HPDE6-E6E7 (cell line): ENCODE measurements at regions not wholly inside any gene's neighbourhood (a gene's known extent, or its start where the extent isn't known, plus 50 kb on each side); places are given as distances from the start of the nearest gene placed in this dataset.
"Not testable (repeated sequence)": the region's sequence is repeated elsewhere in the genome, so short reads cannot be mapped to it uniquely, and the experiment has no call there.

Experiments
- DNase-seq: peaks from one replicate; pipeline ENCODE4 v3.0.0; 2011; ENCODE audit warnings: missing footprints; ENCODE audit errors: extremely low spot score

- DNase-seq, result not testable (repeated sequence)
Measured at GRCh38 chr4:11054937-11055336, 370.4 kb upstream of the CLNK start.

GRCh38 chr4:11053601-11054220, 369.1 kb upstream of the CLNK start:
- no peak for DNase-seq

DNA sequence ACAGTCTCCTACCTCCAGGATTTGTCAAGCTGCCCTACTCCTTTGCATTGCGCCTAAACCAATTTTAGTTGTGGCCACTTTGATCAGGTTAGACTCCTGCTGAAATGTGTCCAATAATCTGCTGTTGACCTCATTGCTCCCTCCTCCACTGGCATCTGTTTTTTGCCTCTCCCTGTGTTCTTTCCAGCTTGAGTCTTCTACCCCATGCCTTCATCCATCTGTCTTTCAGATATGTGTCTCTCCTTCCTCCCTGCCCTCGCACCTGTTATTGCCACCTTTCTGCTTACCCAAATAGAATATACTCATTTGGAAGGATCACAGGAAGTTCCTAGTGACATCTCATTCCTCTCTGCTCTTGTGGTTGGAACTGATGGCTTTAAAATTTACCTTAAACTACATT, 366.6 kb upstream of the CLNK start:
- no peak for DNase-seq

DNA sequence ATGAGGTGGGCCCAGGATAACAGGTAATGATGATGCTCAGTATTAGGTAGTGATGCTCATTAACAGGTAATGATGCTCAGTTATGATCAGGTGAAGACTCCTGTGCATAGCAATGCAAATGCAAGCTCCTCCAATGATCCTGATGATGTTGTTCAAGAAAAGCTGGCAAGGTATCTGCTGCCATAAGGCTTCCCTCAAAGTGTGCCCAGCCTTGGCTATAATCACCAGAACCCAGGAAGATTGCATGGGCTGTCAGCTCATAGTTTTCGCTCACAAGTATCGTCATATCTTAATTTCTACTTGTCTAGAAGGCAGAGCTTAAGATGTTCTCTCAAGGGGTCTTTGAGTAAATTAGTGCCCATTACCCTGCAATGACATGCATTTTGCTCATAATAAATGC, 366.2 kb upstream of the CLNK start:
- no peak for DNase-seq

DNA sequence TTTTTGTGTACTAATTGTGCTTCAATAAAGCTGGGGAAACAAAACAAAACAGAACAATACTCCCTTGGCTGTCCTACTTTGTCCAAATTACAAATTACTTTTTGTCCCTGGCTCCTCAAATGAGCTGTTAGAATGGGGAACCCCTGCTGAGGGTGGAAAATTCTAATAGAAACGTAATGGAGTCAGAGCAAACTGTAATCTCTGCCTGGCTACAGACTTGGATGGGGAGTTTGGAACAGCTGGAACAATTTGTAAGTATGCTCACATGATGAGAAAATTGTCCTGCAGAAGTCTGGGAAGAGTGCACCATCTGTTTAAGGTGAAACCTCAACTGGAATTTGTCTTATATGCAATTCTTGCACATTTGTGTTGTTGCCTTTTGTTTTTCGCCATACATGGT, 364.4 kb upstream of the CLNK start:
- no peak for DNase-seq

DNA sequence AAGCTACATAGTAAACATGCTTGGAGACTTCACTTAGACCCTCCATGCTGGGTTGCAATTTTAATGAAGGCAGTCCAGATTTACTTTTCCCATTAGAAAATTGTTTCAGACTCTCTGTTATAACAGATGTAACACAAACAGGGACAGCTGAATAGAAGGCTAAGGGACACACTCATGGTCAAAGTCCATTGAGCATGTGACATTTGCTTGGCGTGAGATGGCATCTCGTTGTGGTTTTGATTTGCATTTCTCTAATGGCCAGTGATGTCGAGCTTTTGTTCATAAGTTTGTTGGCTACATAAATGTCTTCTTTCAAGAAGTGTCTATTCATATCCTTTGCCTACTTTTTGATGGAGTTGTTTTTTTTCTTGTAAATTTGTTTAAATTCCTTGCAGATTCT, 358.2 kb upstream of the CLNK start:
- DNase-seq, result no peak

- no peak for DNase-seq
Measured at GRCh38 chr4:11039634-11040131, 355.1 kb upstream of the CLNK start.

- DNase-seq, result no peak
Measured at GRCh38 chr4:11038926-11039325, 354.4 kb upstream of the CLNK start.

GRCh38 chr4:11037637-11038036, 353.1 kb upstream of the CLNK start:
- DNase-seq, result no peak

- DNase-seq, result no peak
Measured at GRCh38 chr4:11028334-11028733, 343.8 kb upstream of the CLNK start.

DNA sequence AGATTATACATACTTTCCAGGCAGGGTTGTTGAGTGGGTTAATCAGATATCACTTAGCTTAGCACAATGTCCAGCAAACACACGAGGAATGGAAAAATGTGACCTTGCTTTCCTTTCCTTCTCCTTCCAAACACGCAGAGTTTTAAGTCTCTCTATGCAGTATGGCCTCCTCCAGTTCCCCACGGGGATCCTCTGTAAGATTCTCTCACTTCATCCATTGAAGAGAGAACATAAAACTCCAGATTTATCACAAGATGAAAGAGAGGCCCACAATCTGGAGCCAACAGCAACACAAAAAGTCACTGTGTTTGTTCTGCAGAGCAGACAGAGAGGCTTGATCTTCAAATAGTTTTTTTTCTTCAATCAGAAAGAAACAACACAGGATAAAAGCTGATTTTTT, 336.8 kb upstream of the CLNK start:
- DNase-seq, result no peak

GRCh38 chr4:11019451-11020240, 335.1 kb upstream of the CLNK start:
- no peak for DNase-seq

DNA sequence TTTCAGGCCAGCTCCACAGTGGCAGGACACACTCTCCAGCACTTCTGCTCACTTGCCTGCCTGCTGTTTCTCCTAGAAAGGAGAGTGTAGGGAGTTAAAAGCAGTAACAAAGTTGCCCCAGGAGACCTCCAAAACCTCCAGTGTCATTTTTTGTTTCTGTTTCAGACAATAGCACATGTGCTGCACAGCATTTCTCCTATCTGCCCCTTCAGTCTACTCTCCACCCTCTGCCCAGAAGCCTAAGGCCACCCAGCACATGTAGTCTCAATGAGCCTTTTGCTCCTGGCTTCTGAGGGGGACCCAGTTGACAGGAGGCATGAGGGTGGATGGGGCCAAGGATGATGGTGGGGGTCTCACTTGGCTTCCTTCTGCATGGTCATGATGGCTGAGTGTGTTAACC, 329.6 kb upstream of the CLNK start:
- DNase-seq, result no peak

DNA sequence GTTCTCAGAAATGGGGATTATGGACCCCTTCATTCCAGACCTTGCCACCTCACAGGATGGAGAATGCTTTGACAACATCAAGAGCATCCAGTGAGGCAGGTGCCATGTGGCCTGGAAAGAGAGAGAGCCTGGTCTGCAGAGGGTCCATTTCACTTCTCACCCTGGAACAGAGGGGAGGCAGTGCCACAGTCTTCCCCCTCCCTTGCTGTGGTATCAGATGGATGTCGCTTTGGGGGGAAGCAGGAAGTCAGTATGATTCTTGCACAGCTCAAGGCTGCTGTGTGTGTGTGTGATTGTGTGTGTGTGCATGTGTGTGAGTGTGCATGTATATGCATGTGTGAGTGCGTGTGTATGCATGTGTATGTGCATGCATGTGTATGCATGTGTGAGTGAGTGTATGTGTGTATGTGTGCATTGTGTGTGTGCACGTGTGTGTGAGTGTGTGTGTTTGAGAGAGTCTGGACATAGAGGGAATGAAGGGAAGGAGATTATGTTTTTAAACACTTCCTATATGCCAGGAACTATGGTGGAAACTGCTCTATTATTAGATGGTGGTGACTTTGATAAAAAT, 328.6 kb upstream of the CLNK start:
- no peak for DNase-seq

DNA sequence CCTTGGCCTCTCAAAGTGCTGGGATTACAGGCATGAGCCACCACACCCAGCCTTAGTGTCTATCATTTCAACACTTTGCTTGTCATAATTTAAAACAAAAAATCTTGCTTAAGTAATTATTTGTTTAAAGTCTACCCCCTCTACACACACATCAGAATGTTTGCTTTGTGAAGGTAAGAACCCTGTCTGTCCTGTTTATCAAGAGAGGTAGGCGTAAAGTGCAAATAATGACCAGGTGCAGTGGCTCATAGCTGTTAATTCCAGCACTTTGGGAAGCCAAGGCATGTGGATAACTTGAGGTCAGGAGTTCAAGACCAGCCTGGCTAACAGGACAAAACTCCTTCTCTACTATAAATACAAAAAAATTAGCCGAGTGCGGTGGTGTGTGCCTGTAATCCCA, 326.7 kb upstream of the CLNK start:
- DNase-seq, result no peak

DNA sequence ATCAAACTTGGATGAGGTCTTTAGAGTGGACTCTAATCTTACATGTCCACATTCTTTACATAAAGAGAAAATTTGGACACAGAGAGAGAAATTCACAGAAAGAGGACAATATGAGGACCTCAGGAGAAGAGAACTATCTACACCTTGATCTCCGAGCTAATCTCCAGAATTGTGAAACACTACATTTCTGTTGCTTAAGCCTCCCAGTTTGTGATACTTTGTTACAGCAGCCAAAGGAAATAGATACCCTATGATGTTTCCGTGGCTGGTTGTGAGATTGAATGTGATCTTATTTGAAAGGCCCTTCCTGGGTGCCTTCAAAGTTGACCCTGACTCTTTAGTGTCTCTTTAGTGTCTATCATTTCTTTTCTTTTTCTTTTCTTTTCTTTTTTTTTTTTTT, 326.1 kb upstream of the CLNK start:
- no peak for DNase-seq

DNA sequence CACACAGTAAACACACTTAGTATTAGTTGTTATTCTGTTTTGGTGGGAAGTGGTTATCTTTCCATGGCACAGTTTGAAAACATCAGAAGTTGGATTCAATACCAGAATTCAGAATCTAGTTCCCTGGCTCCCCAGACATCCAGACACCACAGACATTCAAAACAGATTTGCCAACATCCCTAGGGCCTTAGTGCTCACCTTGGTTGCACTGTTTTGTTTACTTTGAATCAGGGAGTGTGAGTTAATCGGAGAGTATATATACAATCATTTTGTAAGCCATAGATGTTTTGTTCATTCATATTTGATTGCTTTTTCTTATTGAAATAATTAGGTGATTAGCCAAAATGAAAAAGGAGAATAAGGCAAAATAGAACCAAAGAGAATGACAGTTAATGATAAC, 324.7 kb upstream of the CLNK start:
- DNase-seq, result no peak

- no peak for DNase-seq
Measured at GRCh38 chr4:11005300-11005699, 320.7 kb upstream of the CLNK start.

- no peak for DNase-seq
Measured at GRCh38 chr4:11004818-11005217, 320.2 kb upstream of the CLNK start.

- DNase-seq, result no peak
Measured at GRCh38 chr4:11002961-11003360, 318.4 kb upstream of the CLNK start.

DNA sequence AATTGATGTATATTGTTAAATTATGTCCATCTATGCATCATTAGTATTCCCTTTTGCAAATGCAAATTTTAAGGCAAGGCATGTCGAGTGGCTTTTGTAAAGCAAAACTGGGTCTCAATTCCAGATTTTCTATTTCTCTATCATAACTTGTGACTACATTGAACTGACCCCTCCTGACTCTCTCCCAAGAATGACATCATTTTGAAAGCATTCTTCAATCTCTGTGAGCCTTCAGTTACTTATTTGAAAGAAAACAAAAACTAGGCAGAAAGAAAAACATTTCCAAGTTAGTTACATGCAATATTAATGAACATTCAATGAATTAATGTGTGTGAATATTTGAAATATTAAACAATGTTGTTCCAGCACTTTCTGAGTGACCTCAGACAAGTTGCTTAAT, 314.3 kb upstream of the CLNK start:
- no peak for DNase-seq

DNA sequence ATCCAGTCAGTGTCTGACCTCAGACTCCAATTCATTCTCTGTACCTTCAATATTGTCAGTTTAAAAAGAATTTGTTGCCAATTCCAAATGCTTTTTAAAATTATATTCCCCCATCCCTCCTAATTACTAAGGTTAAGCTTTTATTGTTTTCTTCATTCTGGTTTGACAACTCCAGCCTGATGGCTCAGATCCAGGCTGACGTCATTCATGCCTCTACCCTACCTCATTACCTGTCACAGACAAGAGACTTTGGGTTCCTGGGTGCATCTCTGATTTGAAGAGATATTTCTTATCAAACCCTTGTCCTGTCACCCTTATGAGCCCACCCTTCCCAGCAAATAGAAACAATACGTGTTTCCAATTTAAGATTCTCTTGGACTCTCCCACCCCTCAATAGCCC, 300.2 kb upstream of the CLNK start:
- no peak for DNase-seq
